RPMI7951 (cell line): ENCODE measurements at regions not wholly inside any gene's neighbourhood (a gene's known extent, or its start where the extent isn't known, plus 50 kb on each side); places are given as distances from the start of the nearest gene placed in this dataset.

Source experiments
- DNase-seq: peaks from one replicate; pipeline ENCODE4 v3.0.0-alpha.2; 2012; ENCODE audit warnings: low read depth

- DNase-seq: no peak
Observed at GRCh38 chrX:13149702-13150350, 105.4 kb upstream of the FAM9C start.

DNA sequence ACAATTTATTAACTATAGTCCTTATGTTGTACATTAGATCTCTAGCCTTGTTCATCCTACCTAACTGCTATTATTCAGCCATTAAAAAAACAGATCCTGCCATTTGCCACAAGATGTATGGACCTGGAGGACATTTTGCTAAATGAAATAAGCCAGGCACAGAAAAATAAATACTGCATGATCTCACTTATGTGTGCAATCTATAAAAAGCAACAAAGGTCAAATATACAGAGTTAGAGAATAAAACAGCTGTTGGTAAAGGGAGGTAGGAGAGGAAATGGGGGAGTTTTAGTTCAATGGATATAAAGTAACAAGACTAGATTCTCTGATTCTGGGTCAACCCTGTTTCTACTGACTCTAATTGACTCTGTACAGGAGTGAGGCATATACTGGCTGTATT is 103.3 kb upstream of the FAM9C start:
- DNase-seq: no peak

DNA sequence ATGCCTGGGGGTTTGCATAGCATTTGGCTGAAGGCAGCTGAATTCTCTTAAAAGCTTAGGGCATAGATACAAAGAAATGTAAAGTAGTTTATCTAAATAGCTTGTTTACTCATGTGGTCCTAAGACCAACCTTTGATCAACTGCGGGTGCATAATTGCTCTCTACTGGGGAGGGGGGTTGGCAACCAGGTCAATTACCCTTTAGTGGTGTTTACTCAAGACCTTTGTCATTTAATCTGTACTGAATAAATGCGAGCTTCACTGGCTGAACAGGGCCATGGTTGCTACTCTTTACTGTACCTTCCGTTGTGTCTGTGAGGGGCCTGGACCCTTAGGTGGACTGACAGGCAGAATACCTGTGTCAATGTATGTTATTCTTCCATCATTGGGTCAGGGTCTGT is 102.7 kb upstream of the FAM9C start:
- no peak for DNase-seq

DNA sequence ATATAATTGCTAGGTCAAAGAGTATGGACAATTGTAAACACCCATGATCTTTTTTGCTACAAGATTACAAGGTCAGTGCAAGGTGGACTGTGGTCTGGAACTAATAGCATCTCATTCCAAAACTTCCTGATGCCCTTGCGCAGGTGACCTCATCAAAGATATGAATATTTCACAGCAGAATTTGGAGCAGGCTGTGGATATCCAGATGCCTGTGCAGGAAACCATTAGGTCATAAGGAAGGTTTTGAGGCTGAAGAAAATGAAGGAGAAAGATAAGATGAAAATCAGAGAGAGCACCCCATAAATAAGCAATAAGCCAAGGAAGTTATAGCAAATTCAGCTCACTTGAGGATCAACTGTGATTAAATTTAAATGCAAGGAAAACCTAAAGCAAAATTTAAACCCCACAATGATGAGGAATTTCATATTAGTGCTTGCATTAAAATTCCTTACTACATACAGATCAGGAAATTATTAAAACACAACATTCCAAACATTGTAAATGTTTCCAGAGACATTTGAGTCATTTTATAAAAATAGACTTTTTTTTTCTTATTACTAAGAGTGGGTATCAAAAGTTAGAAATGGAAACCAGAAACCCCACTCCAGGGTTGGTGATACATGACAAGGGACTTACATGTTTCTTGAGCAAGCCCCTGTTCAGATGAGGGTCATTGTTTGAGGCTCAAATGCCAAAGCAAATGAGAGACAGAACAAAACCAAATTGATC is 100.7 kb upstream of the FAM9C start:
- DNase-seq: no peak

DNA sequence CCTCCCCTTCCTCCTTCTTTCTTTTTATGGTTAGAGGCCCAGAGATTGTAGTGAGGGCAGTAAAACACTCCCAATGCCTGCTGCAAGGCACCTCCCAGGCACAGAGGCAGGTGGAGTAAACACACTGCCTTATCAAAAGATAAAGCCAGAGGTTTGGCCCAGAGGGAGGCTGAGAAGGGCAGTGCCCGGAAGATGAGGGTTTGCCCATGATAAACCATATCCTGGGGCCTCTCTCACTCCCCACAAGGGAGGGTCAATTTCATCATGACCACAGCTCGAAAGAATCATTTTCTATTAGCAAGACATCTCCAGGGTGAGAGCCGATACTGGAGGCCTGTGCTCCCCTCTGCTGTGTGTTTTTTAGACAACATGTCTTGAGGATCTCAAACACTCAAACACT is 98.5 kb upstream of the FAM9C start:
- DNase-seq: no peak

GRCh38 chrX:13140007-13140406 is 95.6 kb upstream of the FAM9C start:
- DNase-seq: peak; percentile 28

DNA sequence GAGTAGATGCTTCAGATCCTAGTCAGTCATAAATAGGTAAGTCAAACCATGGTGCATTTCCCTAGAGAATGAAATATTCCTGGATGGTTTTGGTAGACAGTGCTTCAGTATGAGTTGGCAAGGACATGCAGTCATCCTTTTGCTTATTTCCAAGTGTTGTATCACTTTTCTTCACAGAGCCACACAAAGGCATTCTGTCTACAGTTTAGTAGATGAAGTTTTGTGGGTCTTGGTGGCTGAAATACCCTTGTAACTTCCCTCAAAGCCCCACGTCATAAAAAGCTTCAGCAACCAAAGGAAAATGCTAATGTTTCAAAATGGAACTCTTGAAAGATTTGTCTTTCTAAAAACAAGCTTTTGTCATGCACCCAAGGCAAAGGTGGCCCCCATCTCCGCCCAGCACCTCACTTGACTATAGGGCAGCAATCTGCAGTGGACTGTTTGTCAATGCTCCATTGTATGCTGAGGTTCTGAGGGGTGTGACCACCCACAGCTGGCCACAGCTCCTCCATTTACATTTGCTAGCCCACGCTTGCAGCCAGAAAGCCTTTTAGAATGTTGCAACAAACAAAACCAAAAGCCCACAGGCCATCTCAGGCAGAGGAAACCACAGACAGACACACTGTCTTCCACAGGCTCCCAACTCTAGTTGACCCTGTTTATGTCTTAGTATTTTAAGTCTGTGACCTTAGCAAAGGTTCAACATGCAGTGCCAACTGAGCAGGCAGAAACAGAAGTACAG is 87.1 kb upstream of the FAM9C start:
- DNase-seq: peak; percentile 96

- no peak for DNase-seq
Observed at GRCh38 chrX:13130816-13131215, 86.4 kb upstream of the FAM9C start.

GRCh38 chrX:13128104-13128503 is 83.7 kb upstream of the FAM9C start:
- DNase-seq: peak; percentile 26

- no peak for DNase-seq
Observed at GRCh38 chrX:13126775-13127174, 82.4 kb upstream of the FAM9C start.

DNA sequence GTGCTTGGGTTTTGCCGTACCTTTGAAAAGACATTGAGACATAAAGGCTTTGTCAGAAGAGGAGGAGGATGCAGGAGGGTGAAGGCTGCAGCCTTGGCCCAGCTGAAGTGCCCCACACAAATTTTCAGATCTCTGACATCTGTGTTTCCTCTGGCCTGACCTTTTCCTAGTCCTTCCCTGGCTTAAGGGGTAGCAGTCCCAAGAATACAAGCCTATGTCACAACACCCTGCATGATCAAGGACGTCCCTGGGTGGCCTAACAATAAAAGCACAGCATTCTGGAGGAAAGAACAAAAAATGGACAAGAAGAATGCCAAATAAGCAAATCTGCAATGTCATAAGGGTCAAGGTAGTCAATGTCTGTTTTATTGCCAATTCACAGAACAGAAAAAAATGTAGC is 80.8 kb upstream of the FAM9C start:
- DNase-seq: no peak

DNA sequence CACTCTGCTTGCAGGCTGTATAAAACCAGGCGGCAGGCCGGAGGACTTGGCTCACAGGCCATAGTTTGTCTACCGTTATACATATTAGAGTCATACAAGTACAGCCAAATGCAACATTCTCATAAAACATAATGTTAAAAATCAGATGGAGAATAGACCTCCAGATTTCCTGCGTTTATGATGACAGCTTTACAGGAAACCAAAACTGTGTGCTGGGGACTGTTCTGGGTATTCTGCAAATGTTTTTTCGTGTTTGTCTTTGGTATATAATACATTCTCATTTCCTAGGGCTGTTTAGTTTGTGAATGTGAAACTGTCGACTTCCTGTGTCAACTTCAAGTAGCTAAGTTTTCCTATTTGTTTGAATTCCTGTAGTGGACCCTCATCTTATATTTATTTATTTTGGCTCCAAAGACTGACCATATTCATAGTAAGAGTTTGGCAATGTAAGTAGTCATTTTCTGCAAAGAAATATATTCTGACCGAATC is 79.5 kb upstream of the FAM9C start:
- peak; percentile 38 for DNase-seq

DNA sequence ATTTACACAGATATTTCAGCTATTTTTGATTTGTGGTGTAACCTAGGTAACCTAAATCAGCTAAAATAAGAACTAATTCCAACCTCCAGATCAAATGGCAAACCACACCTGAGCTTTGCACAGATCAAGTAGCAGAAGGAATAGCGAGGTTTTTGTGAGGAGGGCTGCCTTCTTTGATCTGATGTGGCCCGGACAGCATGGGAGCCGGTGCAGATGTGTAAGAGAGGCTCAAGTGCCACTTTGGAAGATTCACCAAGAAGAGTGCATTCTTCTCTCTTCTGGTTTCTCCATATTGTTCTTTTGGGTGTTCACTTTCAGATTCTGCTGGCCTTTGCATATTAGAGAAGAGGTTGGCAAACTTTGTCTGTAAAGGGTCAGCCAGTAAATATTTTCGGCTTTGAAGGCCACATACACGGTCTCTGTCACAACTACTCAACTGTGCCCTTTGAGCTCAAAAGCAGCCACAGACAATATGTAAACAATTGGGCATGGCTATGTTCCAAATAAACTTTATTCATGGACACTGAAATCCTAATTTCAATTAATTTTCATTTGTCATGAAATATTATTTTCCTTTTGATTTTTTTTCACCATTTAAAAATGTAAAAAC is 78.9 kb upstream of the FAM9C start:
- DNase-seq: no peak

GRCh38 chrX:13121020-13121555 is 76.7 kb upstream of the FAM9C start:
- DNase-seq: no peak

DNA sequence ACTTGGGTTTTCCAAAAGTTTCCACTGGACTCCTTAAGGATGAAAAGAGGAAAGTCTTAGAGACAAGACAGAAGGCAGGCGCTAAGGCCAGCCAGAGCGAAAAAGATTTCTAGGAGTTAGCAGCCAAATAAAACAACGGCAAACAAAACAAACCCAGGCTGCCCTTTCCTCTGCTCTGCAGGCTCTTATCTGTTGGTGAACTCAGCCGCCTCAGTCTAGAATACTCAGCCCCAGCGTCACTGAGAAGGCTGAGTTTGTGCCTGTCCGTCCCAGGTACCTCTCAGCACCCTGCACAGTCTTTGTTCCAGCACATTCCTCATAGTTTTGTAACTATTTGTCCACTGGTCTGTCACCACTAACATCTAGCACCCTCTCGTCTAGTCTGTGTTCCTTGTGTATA is 75.6 kb upstream of the FAM9C start:
- no peak for DNase-seq

DNA sequence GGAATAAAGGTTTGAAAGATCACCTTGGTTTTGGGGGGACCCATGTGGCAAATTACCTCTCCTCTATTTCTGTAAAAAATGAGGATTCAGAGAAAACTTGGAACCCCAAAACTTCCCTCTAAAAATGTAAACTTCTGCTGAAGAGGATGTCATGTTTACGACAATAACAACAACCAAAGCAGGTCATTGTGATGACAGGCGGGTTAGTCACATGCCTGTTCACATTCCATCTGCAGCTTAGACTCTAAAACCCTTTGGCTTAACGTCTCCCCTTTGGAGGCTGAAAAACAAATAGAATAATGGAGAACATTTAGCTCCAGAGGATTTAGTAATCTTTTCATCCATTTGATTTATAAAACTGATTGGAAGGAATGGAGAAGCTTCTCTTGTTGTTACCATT is 75.0 kb upstream of the FAM9C start:
- DNase-seq: peak; percentile 40

DNA sequence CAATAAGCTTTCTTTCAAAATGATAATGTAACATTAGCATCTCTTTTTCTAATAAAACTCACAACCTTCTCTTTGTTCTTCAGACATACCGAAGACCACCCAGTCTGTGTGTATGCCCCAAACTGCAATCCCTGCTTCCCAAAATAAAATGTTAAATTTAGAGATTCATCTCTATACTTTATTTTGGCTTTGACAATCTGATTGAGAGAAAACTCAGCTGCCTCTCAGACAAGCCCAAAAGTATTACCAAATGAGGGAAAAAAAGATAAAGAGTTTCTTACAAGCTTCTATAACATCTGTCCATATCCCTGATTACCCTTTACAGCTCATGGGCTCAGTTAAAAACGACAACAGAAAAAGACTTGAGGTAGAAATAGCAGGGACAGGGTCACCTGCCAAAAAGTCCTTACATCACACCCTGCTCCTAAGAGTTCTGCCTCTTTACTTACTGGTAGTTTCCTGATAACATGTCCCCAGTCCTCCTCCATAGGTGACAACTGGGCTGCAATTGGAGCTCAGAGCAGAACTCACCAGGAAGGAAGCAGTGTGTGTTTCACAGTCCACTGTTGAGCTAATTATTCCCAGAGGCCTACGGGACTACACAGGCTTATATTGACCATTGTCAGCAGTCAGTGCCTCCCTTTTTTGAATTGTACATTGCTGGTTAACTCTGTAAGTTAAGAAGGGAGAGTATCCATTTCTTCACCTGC is 70.9 kb upstream of the FAM9C start:
- no peak for DNase-seq

DNA sequence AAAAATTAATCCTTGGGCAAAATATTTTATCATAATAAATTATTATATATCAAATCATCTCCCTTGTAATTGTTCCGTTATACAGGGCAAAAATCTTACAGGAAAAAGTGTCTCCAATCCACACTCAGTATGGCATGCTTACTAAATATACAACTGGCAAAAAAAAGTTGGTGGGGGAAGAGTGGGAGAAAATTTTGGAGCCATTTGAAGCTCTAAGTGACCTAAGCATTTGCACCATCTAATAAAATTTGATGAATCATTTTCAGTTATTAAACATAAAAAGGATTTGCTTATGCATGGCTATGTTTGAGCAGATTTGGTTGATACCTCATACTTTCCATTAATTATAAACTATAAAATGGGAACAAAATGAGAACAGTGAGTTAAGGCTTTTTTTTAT is 68.1 kb upstream of the FAM9C start:
- no peak for DNase-seq

DNA sequence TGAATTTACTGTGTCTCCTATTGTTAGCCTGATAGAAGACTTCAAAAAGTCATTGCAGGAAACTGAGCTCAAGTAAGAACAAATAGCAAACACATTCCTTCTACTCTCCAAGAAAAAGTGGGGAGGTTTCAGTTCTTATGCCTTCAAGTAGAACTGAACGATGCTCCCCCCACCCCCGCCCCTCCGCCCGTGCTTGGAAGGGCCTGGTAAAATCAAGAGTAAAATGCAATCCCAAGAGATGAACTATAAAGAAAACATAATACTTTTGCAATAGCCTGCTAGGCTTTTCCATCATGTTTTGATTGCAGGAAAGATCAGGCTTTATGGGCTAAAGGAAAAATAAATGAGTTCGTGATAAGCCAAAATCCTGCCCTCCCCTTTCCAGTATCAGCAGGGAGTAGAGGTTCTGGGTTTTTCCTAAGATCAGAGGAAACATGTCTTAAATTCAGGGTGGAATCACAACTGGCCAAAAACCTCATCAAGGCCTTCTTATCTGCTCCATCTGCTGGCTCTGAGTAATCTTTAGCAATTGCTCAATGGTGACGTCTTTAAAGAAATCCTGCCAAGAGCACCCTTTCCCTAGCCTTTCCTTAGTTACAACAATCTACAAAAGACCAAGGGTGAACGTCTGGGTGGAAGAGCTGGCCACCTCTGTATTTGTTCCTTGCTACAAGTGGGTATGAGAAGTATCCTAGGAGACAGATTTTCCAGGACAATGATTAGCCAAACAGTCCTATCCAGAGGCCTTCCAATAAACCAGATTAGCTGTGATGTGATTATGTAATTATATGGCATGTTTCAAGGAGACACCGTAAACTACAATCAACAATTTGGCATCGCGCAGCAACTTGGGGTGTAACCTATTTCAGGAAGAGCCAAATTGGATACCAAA is 66.3 kb upstream of the FAM9C start:
- peak; percentile 97 for DNase-seq

DNA sequence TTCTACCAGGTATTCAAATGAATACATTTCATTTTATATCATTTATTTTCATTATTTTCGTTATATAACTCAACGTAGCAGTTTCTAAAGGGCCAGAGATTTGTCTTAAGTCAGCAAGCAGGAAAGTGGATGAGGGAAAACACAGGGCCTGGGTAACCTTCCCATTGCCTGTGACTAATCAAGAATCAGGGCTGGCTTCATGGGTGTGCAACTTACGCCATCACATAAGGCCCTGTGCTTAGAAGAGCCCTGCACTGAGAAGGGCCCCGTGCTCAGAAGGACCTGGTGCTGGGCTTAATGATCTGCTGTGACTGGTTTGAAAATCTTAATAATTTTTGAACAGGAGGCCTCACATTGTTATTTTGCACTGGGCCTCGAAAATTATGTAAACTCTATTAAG is 65.4 kb upstream of the FAM9C start:
- DNase-seq: peak; percentile 44

DNA sequence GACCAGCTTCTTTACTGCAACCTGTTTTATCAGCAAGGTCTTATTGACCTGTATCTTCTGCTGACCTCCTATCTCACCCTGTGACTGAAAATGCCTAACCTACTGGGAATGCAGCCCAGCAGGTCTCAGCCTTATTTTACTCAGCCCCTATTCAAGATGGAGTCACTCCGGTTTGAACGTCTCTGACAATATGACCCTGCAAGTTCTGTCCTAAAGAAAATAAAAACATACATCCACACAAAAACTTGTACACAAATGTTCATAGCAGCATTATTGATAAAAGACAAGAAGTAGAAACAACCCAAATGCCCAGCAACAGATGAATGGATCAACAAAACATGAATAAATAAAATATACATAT is 59.5 kb upstream of the FAM9C start:
- DNase-seq: no peak
